ENCODE measurements at regions not wholly inside any gene's neighbourhood (a gene's known extent, or its start where the extent isn't known, plus 50 kb on each side); places are given as distances from the start of the nearest gene placed in this dataset.

DNA sequence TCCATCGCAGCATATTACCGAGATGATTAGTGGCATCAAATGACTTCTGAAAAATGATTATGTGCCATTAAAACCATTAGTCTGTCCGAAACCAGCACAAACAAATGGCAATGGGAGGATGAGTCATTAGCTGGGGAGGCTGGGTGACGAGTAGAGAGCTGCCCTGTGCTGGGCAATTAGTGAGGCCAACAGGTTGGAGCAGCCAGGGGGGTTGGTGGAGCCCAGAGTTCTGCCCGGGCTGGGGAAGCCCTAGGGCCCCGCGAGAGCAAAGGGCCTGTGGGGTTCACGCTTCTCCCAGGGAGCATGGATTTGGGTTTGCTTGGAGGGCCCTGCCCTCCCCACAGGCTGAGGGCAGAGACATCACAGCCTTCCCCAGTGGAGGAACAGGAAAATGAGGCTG lies 152.1 kb upstream of the RPL38 start:
- Histone ChIP-seq H3K4me1 (no peaks in the 10 kb centered on the region), H3K27me3 (peaks cover 90% of the 10 kb centered on the region), H3K4me3 (no peak overlapping the region), H3K27ac (no peak overlapping the region), H3K9me3 (no peaks in the 10 kb centered on the region), H3K36me3 (no peaks in the 10 kb centered on the region)
- WGBS, 2 donors (ENCODE audit: low coverage in 1 of 2) = 45% methylated on average over 6 of the region's 8 CpGs; no CpG with 5 or more reads in 1 of the 2 donors
- ATAC-seq = no peak
- TF ChIP-seq CTCF (IDR thresholded peaks at IDR 0.05) (no peak), EP300 (IDR thresholded peaks at IDR 0.05) (no peak), POLR2AphosphoS5 (IDR thresholded peaks at IDR 0.05) (no peak), POLR2A (IDR thresholded peaks at IDR 0.05) (no peak)

DNA sequence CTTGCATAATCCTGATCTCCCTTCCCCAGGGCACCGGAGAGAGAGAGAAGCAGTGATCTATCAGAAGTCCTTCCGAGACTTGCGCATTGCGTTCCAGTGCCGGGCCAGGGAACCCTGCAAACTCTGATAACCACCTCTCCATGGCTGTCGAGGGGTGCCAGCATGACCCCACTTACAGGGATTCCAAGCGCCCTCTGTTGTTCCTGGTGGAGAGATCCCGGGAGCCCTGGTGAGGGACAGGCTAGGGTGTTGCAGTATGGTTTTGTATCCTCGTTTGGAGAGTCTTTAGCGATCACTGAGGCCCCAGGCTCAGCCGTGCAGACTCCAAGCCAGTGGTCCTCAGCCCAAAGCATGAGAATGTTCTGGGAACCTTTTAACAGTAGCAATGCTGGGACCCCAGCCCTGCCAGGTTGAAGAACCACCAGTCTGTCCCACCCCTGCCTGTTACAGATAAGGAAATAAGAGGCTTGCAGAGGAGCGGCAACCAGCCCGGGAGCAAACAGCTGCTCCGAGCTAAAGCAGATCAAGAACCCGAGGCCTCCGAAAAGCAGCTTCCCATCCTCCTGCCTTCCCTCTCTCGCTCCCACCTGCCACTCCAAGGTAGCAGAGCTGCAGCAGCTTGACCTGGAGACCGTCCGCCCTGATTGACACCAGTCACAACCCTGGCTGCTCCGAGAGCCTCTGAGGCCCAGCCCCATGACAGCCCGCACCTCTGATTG lies 150.3 kb upstream of the RPL38 start:
- H3K27ac ChIP-seq = no peak overlapping the region
- H3K36me3 ChIP-seq = no peaks in the 10 kb centered on the region
- TF ChIP-seq POLR2A (IDR thresholded peaks at IDR 0.05) = no peak
- no peak for TF ChIP-seq EP300 (IDR thresholded peaks at IDR 0.05)
- TF ChIP-seq CTCF (IDR thresholded peaks at IDR 0.05) = no peak
- TF ChIP-seq POLR2AphosphoS5 (IDR thresholded peaks at IDR 0.05) = no peak
- no peak overlapping the region for H3K4me3 ChIP-seq
- no peak for ATAC-seq
- no peaks in the 10 kb centered on the region for H3K4me1 ChIP-seq
- H3K9me3 ChIP-seq = no peaks in the 10 kb centered on the region
- peaks cover 96% of the 10 kb centered on the region for H3K27me3 ChIP-seq
- 60 to 63% methylated on average over 4 to 7 of the region's 21 CpGs for WGBS, 2 donors (ENCODE audit: low coverage in 1 of 2)

GRCh38 chr17:74053712-74054078 lies 149.8 kb upstream of the RPL38 start:
- Histone ChIP-seq H3K36me3 (no peaks in the 10 kb centered on the region), H3K4me1 (no peaks in the 10 kb centered on the region), H3K27me3 (peaks cover 96% of the 10 kb centered on the region), H3K4me3 (no peak overlapping the region), H3K9me3 (no peaks in the 10 kb centered on the region), H3K27ac (no peak overlapping the region)
- no peak for TF ChIP-seq POLR2A (IDR thresholded peaks at IDR 0.05)
- TF ChIP-seq CTCF (IDR thresholded peaks at IDR 0.05) = no peak
- TF ChIP-seq POLR2AphosphoS5 (IDR thresholded peaks at IDR 0.05) = no peak
- TF ChIP-seq EP300 (IDR thresholded peaks at IDR 0.05) = no peak
- no peak for ATAC-seq
- WGBS, 2 donors (ENCODE audit: low coverage in 1 of 2) = 19 to 27% methylated on average over 5 of the region's 8 CpGs

DNA sequence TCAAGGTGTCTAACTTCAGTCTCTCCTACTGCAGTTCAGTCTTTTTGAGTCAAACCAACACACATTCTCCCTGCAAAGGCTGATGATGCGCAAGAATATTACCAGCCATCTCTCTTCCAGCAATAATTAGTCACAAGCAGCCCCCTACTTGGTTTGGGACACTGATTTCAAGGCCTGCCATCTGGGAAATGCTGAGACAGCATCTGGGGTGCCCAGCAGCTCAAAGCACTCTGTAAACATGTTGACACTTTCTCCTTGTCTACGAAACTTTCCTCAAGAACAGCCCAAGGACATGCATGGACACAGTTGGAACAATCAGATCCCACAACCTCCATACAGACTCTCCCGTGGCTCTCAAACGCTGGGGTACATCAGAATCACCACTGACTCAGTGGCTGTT lies 149.2 kb upstream of the RPL38 start:
- Histone ChIP-seq H3K36me3 (no peaks in the 10 kb centered on the region), H3K4me3 (no peak overlapping the region), H3K9me3 (no peaks in the 10 kb centered on the region), H3K27ac (no peak overlapping the region), H3K27me3 (peaks cover 92% of the 10 kb centered on the region), H3K4me1 (no peaks in the 10 kb centered on the region)
- no peak for ATAC-seq
- no peak for TF ChIP-seq POLR2A (IDR thresholded peaks at IDR 0.05)
- no peak for TF ChIP-seq EP300 (IDR thresholded peaks at IDR 0.05)
- TF ChIP-seq POLR2AphosphoS5 (IDR thresholded peaks at IDR 0.05) = no peak
- WGBS, 2 donors (ENCODE audit: low coverage in 1 of 2) = 54 to 86% methylated on average over 1 to 4 of the region's 4 CpGs

DNA sequence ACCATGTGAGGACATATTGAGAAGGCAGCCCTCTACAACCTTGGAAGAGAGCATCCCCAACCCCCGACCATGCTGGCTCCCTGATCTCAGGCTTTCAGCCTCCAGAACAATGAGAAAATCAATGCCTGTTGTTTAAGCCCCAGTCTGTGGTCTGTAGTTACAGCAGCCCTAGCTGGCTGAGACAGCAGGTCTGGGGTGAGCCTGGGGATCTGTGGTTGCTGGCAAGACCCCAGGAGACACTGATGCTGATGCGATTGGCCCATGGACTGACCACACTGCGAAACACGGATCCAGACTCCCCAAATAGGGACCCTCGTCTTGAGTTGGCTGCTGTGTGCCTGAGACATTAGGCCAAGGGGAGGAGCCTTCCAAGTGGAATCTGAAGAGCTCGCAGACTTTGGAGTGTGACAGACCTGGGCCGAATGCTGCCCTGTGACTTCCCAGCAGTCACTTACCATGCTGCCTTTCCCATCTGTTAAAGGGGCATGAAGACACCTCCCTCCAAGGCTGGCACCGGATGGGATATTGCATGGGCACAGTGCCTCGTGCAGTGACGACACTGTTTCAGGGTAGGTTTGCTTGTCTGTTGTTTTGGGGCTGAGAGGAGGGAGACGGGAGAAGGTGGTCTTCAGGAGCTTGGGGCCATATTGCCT lies 147.8 kb upstream of the RPL38 start:
- no peak for TF ChIP-seq POLR2A (IDR thresholded peaks at IDR 0.05)
- no peak for TF ChIP-seq POLR2AphosphoS5 (IDR thresholded peaks at IDR 0.05)
- TF ChIP-seq CTCF (IDR thresholded peaks at IDR 0.05) = no peak
- no peak for TF ChIP-seq EP300 (IDR thresholded peaks at IDR 0.05)
- no peaks in the 10 kb centered on the region for H3K9me3 ChIP-seq
- WGBS, 2 donors (ENCODE audit: low coverage in 1 of 2) = 70 to 100% methylated on average over 1 to 4 of the region's 11 CpGs
- no peak for ATAC-seq
- H3K36me3 ChIP-seq = no peaks in the 10 kb centered on the region
- H3K27me3 ChIP-seq = peaks cover 91% of the 10 kb centered on the region
- no peak overlapping the region for H3K27ac ChIP-seq
- no peak overlapping the region for H3K4me3 ChIP-seq
- H3K4me1 ChIP-seq = no peaks in the 10 kb centered on the region
